Uterus (tissue), 3 donors: ENCODE measurements at regions not wholly inside any gene's neighbourhood (a gene's known extent, or its start where the extent isn't known, plus 50 kb on each side); places are given as distances from the start of the nearest gene placed in this dataset.

Experiments used
- DNase-seq, 2 donors: peaks; one replicate each; pipeline ENCODE4 v3.0.0-alpha.2; 2019 to 2020
- H3K27ac ChIP-seq, 2 donors: fragments of 200-600 bp; sonication (generic); 1 replicate in 1 of 2; 2 replicates in 1 of 2; pipeline ENCODE4 v1.5.1; 2016 to 2018
- H3K27me3 ChIP-seq, 2 donors: fragments of 200-600 bp; sonication (generic); one replicate each; pipeline ENCODE4 v1.5.1; 2018 to 2019; ENCODE audit warnings: control low read depth in 1 of 2
- H3K36me3 ChIP-seq, 2 donors: fragments of 200-600 bp; sonication (generic); one replicate each; pipeline ENCODE4 v1.5.1; 2019; ENCODE audit warnings: control low read depth in 1 of 2
- H3K4me1 ChIP-seq, 2 donors: fragments of 200-600 bp; sonication (generic); one replicate each; pipeline ENCODE4 v1.5.1; 2018 to 2019; ENCODE audit warnings: control low read depth in 1 of 2
- H3K4me3 ChIP-seq, 2 donors: fragments of 200-600 bp; sonication (generic); 1 replicate in 1 of 2; 2 replicates in 1 of 2; pipeline ENCODE4 v1.5.1; 2018 to 2019; ENCODE audit warnings: mild to moderate bottlenecking in 1 of 2
- H3K9me3 ChIP-seq, 2 donors: fragments of 200-600 bp; sonication (generic); one replicate each; pipeline ENCODE4 v1.5.1; 2019; ENCODE audit warnings: control low read depth in 1 of 2
- CTCF ChIP-seq, 4 experiments: fragments of 200-600 bp in 2 of 4; fragments of 450-650 bp in 2 of 4; sonication (generic) in 2 of 4; IDR thresholded peaks; one replicate each; pipeline ENCODE4 v1.5.1; 2016 to 2019; ENCODE audit warnings: antibody characterized with exemption in 4 of 4, mild to moderate bottlenecking in 2 of 4, moderate library complexity in 1 of 4
- POLR2A ChIP-seq, 2 donors: fragments of 450-650 bp; IDR thresholded peaks; one replicate each; pipeline ENCODE4 v1.6.1; 2016; ENCODE audit warnings: antibody characterized with exemption in 2 of 2, mild to moderate bottlenecking in 1 of 2, moderate library complexity in 1 of 2
- intact Hi-C: fragments of 100-400 bp; cut with DNase I; formaldehyde crosslinking; loops from one replicate; pipeline ENCODE4 v1.15.1; 2023; ENCODE audit warnings: low total_unique reads
- donor health status: DM: yes; HTN: yes; CAD: no.

- peaks cover 0 to 3% of the 10 kb centered on the region in 2 donors for H3K36me3 ChIP-seq
- TF ChIP-seq CTCF (IDR thresholded peaks at IDR 0.05) = no peak
- TF ChIP-seq POLR2A (IDR thresholded peaks at IDR 0.05) = no peak
- H3K4me3 ChIP-seq = no peak overlapping the region
- intact Hi-C loops = no loop called here
- H3K27me3 ChIP-seq = no peaks in the 10 kb centered on the region
- no peak for DNase-seq
- H3K9me3 ChIP-seq = no peaks in the 10 kb centered on the region
- no peak overlapping the region for H3K27ac ChIP-seq
- H3K4me1 ChIP-seq = no peaks in the 10 kb centered on the region
Observed at GRCh38 chr13:63954683-63955082, 2539.0 kb upstream of the PCDH20 start.

GRCh38 chr13:63948045-63948444, 2532.4 kb upstream of the PCDH20 start:
- intact Hi-C loops = no loop called here
- Histone ChIP-seq H3K27me3 (no peaks in the 10 kb centered on the region), H3K36me3 (peaks cover 0 to 3% of the 10 kb centered on the region in 2 donors), H3K4me1 (no peaks in the 10 kb centered on the region), H3K9me3 (no peaks in the 10 kb centered on the region), H3K4me3 (no peak overlapping the region), H3K27ac (no peak overlapping the region)
- no peak for DNase-seq
- TF ChIP-seq CTCF (IDR thresholded peaks at IDR 0.05) = no peak
- TF ChIP-seq POLR2A (IDR thresholded peaks at IDR 0.05) = no peak

- H3K4me3 ChIP-seq = no peak overlapping the region
- TF ChIP-seq POLR2A (IDR thresholded peaks at IDR 0.05) = no peak
- TF ChIP-seq CTCF (IDR thresholded peaks at IDR 0.05) = no peak
- no peaks in the 10 kb centered on the region for H3K9me3 ChIP-seq
- H3K4me1 ChIP-seq = no peaks in the 10 kb centered on the region
- DNase-seq = no peak
- intact Hi-C loops = no loop called here
- H3K27me3 ChIP-seq = no peaks in the 10 kb centered on the region
- H3K36me3 ChIP-seq = no peaks in the 10 kb centered on the region
- H3K27ac ChIP-seq = no peak overlapping the region
Observed at GRCh38 chr13:63944911-63945310, 2529.3 kb upstream of the PCDH20 start.

GRCh38 chr13:63942372-63942771, 2526.7 kb upstream of the PCDH20 start:
- intact Hi-C loops = no loop called here
- no peak for TF ChIP-seq CTCF (IDR thresholded peaks at IDR 0.05)
- TF ChIP-seq POLR2A (IDR thresholded peaks at IDR 0.05) = no peak
- H3K27ac ChIP-seq = no peak overlapping the region

GRCh38 chr13:63938851-63939250, 2523.2 kb upstream of the PCDH20 start:
- Histone ChIP-seq H3K27me3 (no peaks in the 10 kb centered on the region), H3K36me3 (no peaks in the 10 kb centered on the region), H3K4me3 (no peak overlapping the region), H3K9me3 (no peaks in the 10 kb centered on the region), H3K27ac (no peak overlapping the region), H3K4me1 (no peaks in the 10 kb centered on the region)
- TF ChIP-seq CTCF (IDR thresholded peaks at IDR 0.05) = no peak
- TF ChIP-seq POLR2A (IDR thresholded peaks at IDR 0.05) = no peak
- intact Hi-C loops = no loop called here
- DNase-seq = no peak

More at GRCh38 chr13:63942372-63942771, 2526.7 kb upstream of the PCDH20 start:
- Histone ChIP-seq H3K36me3 (no peaks in the 10 kb centered on the region), H3K4me3 (no peak overlapping the region), H3K4me1 (no peaks in the 10 kb centered on the region), H3K27me3 (no peaks in the 10 kb centered on the region), H3K9me3 (no peaks in the 10 kb centered on the region)
- DNase-seq = no peak
